Activated CD4-positive, alpha-beta T cell treated with anti-CD3 and anti-CD28 coated beads for 48 hours (primary cell): ENCODE measurements at regions not wholly inside any gene's neighbourhood (a gene's known extent, or its start where the extent isn't known, plus 50 kb on each side); places are given as distances from the start of the nearest gene placed in this dataset.

Experiments used
- DNase-seq: peaks from one replicate; pipeline ENCODE4 v3.0.0-alpha.2; 2020

GRCh38 chr10:52442576-52442975, 128.5 kb downstream of the DKK1 start:
- no peak for DNase-seq

- no peak for DNase-seq
Observed at GRCh38 chr10:52443419-52444388, 129.6 kb downstream of the DKK1 start.

- DNase-seq, result no peak
Observed at GRCh38 chr10:52446391-52446790, 132.3 kb downstream of the DKK1 start.

GRCh38 chr10:52447931-52448353, 133.9 kb downstream of the DKK1 start:
- no peak for DNase-seq

GRCh38 chr10:52450762-52451291, 136.7 kb downstream of the DKK1 start:
- DNase-seq, result no peak

- no peak for DNase-seq
Observed at GRCh38 chr10:52451817-52452216, 137.7 kb downstream of the DKK1 start.

- DNase-seq, result no peak
Observed at GRCh38 chr10:52452600-52453493, 138.8 kb downstream of the DKK1 start.

GRCh38 chr10:52453501-52453900, 139.4 kb downstream of the DKK1 start:
- no peak for DNase-seq

- DNase-seq, result no peak
Observed at GRCh38 chr10:52454491-52454890, 140.4 kb downstream of the DKK1 start.

- no peak for DNase-seq
Observed at GRCh38 chr10:52455098-52455497, 141.0 kb downstream of the DKK1 start.

- DNase-seq, result no peak
Observed at GRCh38 chr10:52459097-52459496, 145.0 kb downstream of the DKK1 start.

GRCh38 chr10:52463826-52464225, 149.7 kb downstream of the DKK1 start:
- no peak for DNase-seq

- DNase-seq, result no peak
Observed at GRCh38 chr10:52464368-52465124, 150.5 kb downstream of the DKK1 start.

GRCh38 chr10:52465202-52465601, 151.1 kb downstream of the DKK1 start:
- no peak for DNase-seq

GRCh38 chr10:52466464-52466863, 152.4 kb downstream of the DKK1 start:
- DNase-seq, result no peak

GRCh38 chr10:52469970-52470705, 156.1 kb downstream of the DKK1 start:
- DNase-seq, result no peak

GRCh38 chr10:52472406-52473146, 158.5 kb downstream of the DKK1 start:
- DNase-seq, result no peak

- no peak for DNase-seq
Observed at GRCh38 chr10:52474265-52474664, 160.2 kb downstream of the DKK1 start.

GRCh38 chr10:52477305-52477704, 163.2 kb downstream of the DKK1 start:
- DNase-seq, result no peak

- no peak for DNase-seq
Observed at GRCh38 chr10:52479567-52479966, 165.5 kb downstream of the DKK1 start.

- no peak for DNase-seq
Observed at GRCh38 chr10:52481986-52482555, 168.0 kb downstream of the DKK1 start.
